Panc1 (cell line): ENCODE measurements at regions not wholly inside any gene's neighbourhood (a gene's known extent, or its start where the extent isn't known, plus 50 kb on each side); places are given as distances from the start of the nearest gene placed in this dataset.

ENCODE experiments used
- CTCF ChIP-seq: fragments of 450-650 bp; IDR thresholded peaks from 2 replicates; pipeline ENCODE4 v1.5.1; 2017; ENCODE audit warnings: mild to moderate bottlenecking
- POLR2AphosphoS5 ChIP-seq: IDR thresholded peaks from 2 replicates; pipeline ENCODE4 v1.6.1; 2012; ENCODE audit warnings: mild to moderate bottlenecking, low read depth, low read length, moderate library complexity
- REST ChIP-seq, 2 experiments: IDR thresholded peaks; 2 replicates each; pipeline ENCODE4 v1.6.1; 2011 to 2012; ENCODE audit warnings: low read depth in 2 of 2, control low read depth in 1 of 2, low read length in 1 of 2, mild to moderate bottlenecking in 1 of 2, moderate library complexity in 1 of 2; ENCODE audit not compliant: insufficient read depth in 1 of 2
- SIN3A ChIP-seq: IDR thresholded peaks from 2 replicates; pipeline ENCODE4 v1.6.1; 2012; ENCODE audit warnings: low read depth, mild to moderate bottlenecking, low read length, moderate library complexity, borderline replicate concordance; ENCODE audit not compliant: insufficient read depth
- TCF7L2 ChIP-seq: IDR thresholded peaks from 2 replicates; pipeline ENCODE4 v1.6.1; 2011; ENCODE audit warnings: mild to moderate bottlenecking, low read depth, low read length, inconsistent platforms

GRCh38 chr3:74273555-74274402 is 340.7 kb downstream of the CNTN3 start:
- TF ChIP-seq CTCF, result no peak
- TF ChIP-seq POLR2AphosphoS5, result no peak
- no peak for TF ChIP-seq SIN3A
- no peak for TF ChIP-seq REST (IDR thresholded peaks at IDR 0.05; ENCODE audit: insufficient read depth in 1 of 2, low read depth in 2 of 2, low read length in 1 of 2)
- no peak for TF ChIP-seq TCF7L2
